Peyer's patch (tissue), 4 donors: ENCODE measurements at regions not wholly inside any gene's neighbourhood (a gene's known extent, or its start where the extent isn't known, plus 50 kb on each side); places are given as distances from the start of the nearest gene placed in this dataset.
"Not testable (repeated sequence)": the region's sequence is repeated elsewhere in the genome, so short reads cannot be mapped to it uniquely, and the experiment has no call there.

Experiments used
- CTCF ChIP-seq, 6 experiments: fragments of 450-650 bp in 4 of 6; fragments of 200-600 bp in 2 of 6; sonication (generic) in 1 of 6; IDR thresholded peaks; one replicate each; pipeline ENCODE4 v1.5.1; 2017 to 2019; ENCODE audit warnings: antibody characterized with exemption in 6 of 6, mild to moderate bottlenecking in 3 of 6, moderate library complexity in 1 of 6
- POLR2A ChIP-seq, 2 donors: fragments of 450-650 bp; IDR thresholded peaks; one replicate each; pipeline ENCODE4 v1.5.1; 2017; ENCODE audit warnings: antibody characterized with exemption in 2 of 2, mild to moderate bottlenecking in 2 of 2, moderate library complexity in 2 of 2

DNA sequence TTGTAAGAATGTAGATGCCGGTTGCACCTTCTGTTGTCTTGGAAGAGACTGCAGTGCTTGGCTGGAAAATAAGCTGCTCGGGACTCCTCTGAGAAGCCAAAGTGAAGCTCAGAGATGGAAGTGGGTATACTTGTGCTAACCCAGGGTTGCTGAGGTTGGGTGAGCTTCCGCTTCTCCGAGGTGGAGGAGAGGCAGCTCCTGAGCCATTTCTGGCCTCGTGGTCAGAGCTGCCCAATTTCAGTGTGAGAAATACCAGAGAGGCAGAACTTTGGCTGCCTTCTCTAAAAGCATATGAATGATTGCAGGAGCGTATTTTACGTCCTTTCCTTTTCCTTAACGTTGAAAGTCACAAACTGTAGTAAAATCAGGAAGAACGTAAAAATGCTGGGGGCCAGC is 292.0 kb upstream of the PLGLB2 start:
- TF ChIP-seq CTCF, POLR2A (IDR thresholded peaks at IDR 0.05): not testable (repeated sequence)
